ENCODE measurements at regions not wholly inside any gene's neighbourhood (a gene's known extent, or its start where the extent isn't known, plus 50 kb on each side); places are given as distances from the start of the nearest gene placed in this dataset.

GRCh38 chr6:78188891-78189290 lies 536.1 kb downstream of the MEI4 start:
- no peaks in the 10 kb centered on the region for H3K9me3 ChIP-seq
- 55 to 56% methylated on average over 2 of the region's 2 CpGs for WGBS, 2 donors (ENCODE audit: low coverage in 1 of 2)
- H3K4me3 ChIP-seq: no peak overlapping the region
- in situ Hi-C loops (cut with MboI; ENCODE audit: low pct_ligation_motif_present in 1 of 4, low pct_unique_long_range_greater_than_20kb in 1 of 4, low sequenced_read_pairs in 3 of 4): no loop called here
- no peak overlapping the region for H3K27ac ChIP-seq
- H3K4me1 ChIP-seq: no peaks in the 10 kb centered on the region
- TF ChIP-seq CTCF (IDR thresholded peaks at IDR 0.05) (no peak), EP300 (IDR thresholded peaks at IDR 0.05; ENCODE audit: low read depth) (no peak), POLR2AphosphoS5 (IDR thresholded peaks at IDR 0.05) (no peak), POLR2A (IDR thresholded peaks at IDR 0.05) (no peak)
- no peak for DNase-seq
- intact Hi-C loops (cut with DNase I; ENCODE audit: low total_unique reads): no loop called here
- no peaks in the 10 kb centered on the region for H3K36me3 ChIP-seq
- no peaks in the 10 kb centered on the region for H3K27me3 ChIP-seq

GRCh38 chr6:78192057-78192456 lies 539.2 kb downstream of the MEI4 start:
- intact Hi-C loops (cut with DNase I; ENCODE audit: low total_unique reads): no loop called here
- no peak for DNase-seq
- 54% methylated on average over 1 of the region's 1 CpG; no CpG with 5 or more reads in 1 of the 2 donors for WGBS, 2 donors (ENCODE audit: low coverage in 1 of 2)
- Histone ChIP-seq H3K27ac (no peak overlapping the region), H3K9me3 (no peaks in the 10 kb centered on the region), H3K4me1 (no peaks in the 10 kb centered on the region), H3K27me3 (no peaks in the 10 kb centered on the region), H3K4me3 (no peak overlapping the region), H3K36me3 (no peaks in the 10 kb centered on the region)
- TF ChIP-seq POLR2AphosphoS5 (IDR thresholded peaks at IDR 0.05) (no peak), CTCF (IDR thresholded peaks at IDR 0.05) (no peak), EP300 (IDR thresholded peaks at IDR 0.05; ENCODE audit: low read depth) (no peak), POLR2A (IDR thresholded peaks at IDR 0.05) (no peak)
- in situ Hi-C loops (cut with MboI; ENCODE audit: low pct_ligation_motif_present in 1 of 4, low pct_unique_long_range_greater_than_20kb in 1 of 4, low sequenced_read_pairs in 3 of 4): no loop called here

GRCh38 chr6:78199044-78199443 lies 546.2 kb downstream of the MEI4 start:
- H3K27ac ChIP-seq: no peak overlapping the region
- intact Hi-C loops (cut with DNase I; ENCODE audit: low total_unique reads) (no loop called here), in situ Hi-C loops (cut with MboI; ENCODE audit: low pct_ligation_motif_present in 1 of 4, low pct_unique_long_range_greater_than_20kb in 1 of 4, low sequenced_read_pairs in 3 of 4) (no loop called here)
- no peak overlapping the region for H3K4me3 ChIP-seq
- H3K36me3 ChIP-seq: no peaks in the 10 kb centered on the region
- H3K27me3 ChIP-seq: no peaks in the 10 kb centered on the region
- H3K4me1 ChIP-seq: no peaks in the 10 kb centered on the region
- 37 to 45% methylated on average over 5 of the region's 5 CpGs for WGBS, 2 donors (ENCODE audit: low coverage in 1 of 2)
- H3K9me3 ChIP-seq: no peaks in the 10 kb centered on the region
- DNase-seq: no peak
- TF ChIP-seq POLR2AphosphoS5 (IDR thresholded peaks at IDR 0.05) (no peak), CTCF (IDR thresholded peaks at IDR 0.05) (no peak), EP300 (IDR thresholded peaks at IDR 0.05; ENCODE audit: low read depth) (no peak), POLR2A (IDR thresholded peaks at IDR 0.05) (no peak)

DNA sequence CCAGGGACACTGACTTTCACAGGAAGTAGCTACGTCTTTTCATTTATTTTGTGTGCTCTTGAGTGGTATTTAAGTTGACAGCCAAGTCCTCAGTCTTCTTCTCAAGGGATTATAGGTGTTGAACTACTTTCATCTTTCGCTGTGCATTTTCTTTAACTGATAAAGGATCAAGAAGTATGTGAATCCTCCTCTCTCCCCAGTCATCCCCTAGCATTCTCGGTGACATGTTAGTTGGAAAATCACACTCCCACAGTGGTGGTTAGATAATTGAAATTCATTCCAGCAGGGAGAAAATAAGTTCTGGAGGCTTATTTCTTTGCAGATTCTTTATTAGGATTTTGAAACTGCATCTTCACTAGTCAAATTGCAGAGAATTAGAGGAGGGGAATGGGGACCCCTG lies 569.4 kb downstream of the MEI4 start:
- intact Hi-C loops (cut with DNase I; ENCODE audit: low total_unique reads): no loop called here
- no peaks in the 10 kb centered on the region for H3K4me1 ChIP-seq
- H3K36me3 ChIP-seq: no peaks in the 10 kb centered on the region
- WGBS, 2 donors (ENCODE audit: low coverage in 1 of 2): 66 to 88% methylated on average over 2 to 3 of the region's 3 CpGs
- DNase-seq: no peak
- no peaks in the 10 kb centered on the region for H3K27me3 ChIP-seq
- no peak overlapping the region for H3K27ac ChIP-seq
- no peak overlapping the region for H3K4me3 ChIP-seq
- in situ Hi-C loops (cut with MboI; ENCODE audit: low pct_ligation_motif_present in 1 of 4, low pct_unique_long_range_greater_than_20kb in 1 of 4, low sequenced_read_pairs in 3 of 4): no loop called here
- no peaks in the 10 kb centered on the region for H3K9me3 ChIP-seq
- TF ChIP-seq POLR2AphosphoS5 (IDR thresholded peaks at IDR 0.05) (no peak), EP300 (IDR thresholded peaks at IDR 0.05; ENCODE audit: low read depth) (no peak), POLR2A (IDR thresholded peaks at IDR 0.05) (no peak), CTCF (IDR thresholded peaks at IDR 0.05) (no peak)

Data from transverse colon (tissue), 4 donors.